ENCODE measurements at regions not wholly inside any gene's neighbourhood (a gene's known extent, or its start where the extent isn't known, plus 50 kb on each side); places are given as distances from the start of the nearest gene placed in this dataset.

- no peak for TF ChIP-seq CTCF (IDR thresholded peaks at IDR 0.05 in 2 of 3, conservative IDR thresholded peaks at IDR 0.05 in 1 of 3; ENCODE audit: borderline replicate concordance in 1 of 3, insufficient read depth in 1 of 3, low read depth in 2 of 3, low read length in 2 of 3)
- TF ChIP-seq, protein P1, sequence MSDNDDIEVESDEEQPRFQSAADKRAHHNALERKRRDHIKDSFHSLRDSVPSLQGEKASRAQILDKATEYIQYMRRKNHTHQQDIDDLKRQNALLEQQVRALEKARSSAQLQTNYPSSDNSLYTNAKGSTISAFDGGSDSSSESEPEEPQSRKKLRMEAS (IDR thresholded peaks at IDR 0.05), result no peak
- no peak for TF ChIP-seq POLR2A (IDR thresholded peaks at IDR 0.05; ENCODE audit: borderline replicate concordance, extremely low read depth, insufficient read depth, insufficient read length)
- TF ChIP-seq POLR2AphosphoS5 (IDR thresholded peaks at IDR 0.05; ENCODE audit: low read depth, low read length), result no peak
- no peak for TF ChIP-seq EZH2phosphoT487 (IDR thresholded peaks at IDR 0.05; ENCODE audit: borderline replicate concordance)
- TF ChIP-seq, protein P2, sequence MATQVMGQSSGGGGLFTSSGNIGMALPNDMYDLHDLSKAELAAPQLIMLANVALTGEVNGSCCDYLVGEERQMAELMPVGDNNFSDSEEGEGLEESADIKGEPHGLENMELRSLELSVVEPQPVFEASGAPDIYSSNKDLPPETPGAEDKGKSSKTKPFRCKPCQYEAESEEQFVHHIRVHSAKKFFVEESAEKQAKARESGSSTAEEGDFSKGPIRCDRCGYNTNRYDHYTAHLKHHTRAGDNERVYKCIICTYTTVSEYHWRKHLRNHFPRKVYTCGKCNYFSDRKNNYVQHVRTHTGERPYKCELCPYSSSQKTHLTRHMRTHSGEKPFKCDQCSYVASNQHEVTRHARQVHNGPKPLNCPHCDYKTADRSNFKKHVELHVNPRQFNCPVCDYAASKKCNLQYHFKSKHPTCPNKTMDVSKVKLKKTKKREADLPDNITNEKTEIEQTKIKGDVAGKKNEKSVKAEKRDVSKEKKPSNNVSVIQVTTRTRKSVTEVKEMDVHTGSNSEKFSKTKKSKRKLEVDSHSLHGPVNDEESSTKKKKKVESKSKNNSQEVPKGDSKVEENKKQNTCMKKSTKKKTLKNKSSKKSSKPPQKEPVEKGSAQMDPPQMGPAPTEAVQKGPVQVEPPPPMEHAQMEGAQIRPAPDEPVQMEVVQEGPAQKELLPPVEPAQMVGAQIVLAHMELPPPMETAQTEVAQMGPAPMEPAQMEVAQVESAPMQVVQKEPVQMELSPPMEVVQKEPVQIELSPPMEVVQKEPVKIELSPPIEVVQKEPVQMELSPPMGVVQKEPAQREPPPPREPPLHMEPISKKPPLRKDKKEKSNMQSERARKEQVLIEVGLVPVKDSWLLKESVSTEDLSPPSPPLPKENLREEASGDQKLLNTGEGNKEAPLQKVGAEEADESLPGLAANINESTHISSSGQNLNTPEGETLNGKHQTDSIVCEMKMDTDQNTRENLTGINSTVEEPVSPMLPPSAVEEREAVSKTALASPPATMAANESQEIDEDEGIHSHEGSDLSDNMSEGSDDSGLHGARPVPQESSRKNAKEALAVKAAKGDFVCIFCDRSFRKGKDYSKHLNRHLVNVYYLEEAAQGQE (IDR thresholded peaks at IDR 0.05; ENCODE audit: low read depth), result no peak
- no peak for TF ChIP-seq ZNF274 (IDR thresholded peaks at IDR 0.05; ENCODE audit: low read depth, low read length)
- no peak for TF ChIP-seq CEBPB (IDR thresholded peaks at IDR 0.05; ENCODE audit: low read depth)
- TF ChIP-seq EGR1 (IDR thresholded peaks at IDR 0.05; ENCODE audit: low read depth), result no peak
- no peak for TF ChIP-seq RAD21 (IDR thresholded peaks at IDR 0.05; ENCODE audit: low read depth)
- no peak for TF ChIP-seq SRF (IDR thresholded peaks at IDR 0.05; ENCODE audit: low read depth)
- TF ChIP-seq SP1 (IDR thresholded peaks at IDR 0.05; ENCODE audit: low read depth), result no peak
Measured at GRCh38 chr10:125549653-125550052, 133.3 kb downstream of the TEX36 start.

Measured in HCT116 (cell line).